GM12801 (cell line): ENCODE measurements at regions not wholly inside any gene's neighbourhood (a gene's known extent, or its start where the extent isn't known, plus 50 kb on each side); places are given as distances from the start of the nearest gene placed in this dataset.

ENCODE experiments used
- CTCF ChIP-seq: IDR thresholded peaks from one replicate; pipeline ENCODE4 v1.5.1; 2011; ENCODE audit warnings: control low read depth; ENCODE audit not compliant: insufficient read length; ENCODE audit errors: extremely low read depth

GRCh38 chr1:87872189-87872588 lies 543.5 kb downstream of the LMO4 start:
- no peak for TF ChIP-seq CTCF

GRCh38 chr1:87872692-87873091 lies 544.0 kb downstream of the LMO4 start:
- TF ChIP-seq CTCF = no peak

- TF ChIP-seq CTCF = no peak
These were observed 550.2 kb downstream of the LMO4 start for GRCh38 chr1:87878873-87879272.

- TF ChIP-seq CTCF = no peak
These were observed 551.5 kb downstream of the LMO4 start for GRCh38 chr1:87880098-87880760.

GRCh38 chr1:87880764-87881163 lies 552.1 kb downstream of the LMO4 start:
- no peak for TF ChIP-seq CTCF

- TF ChIP-seq CTCF = no peak
These were observed 555.2 kb downstream of the LMO4 start for GRCh38 chr1:87883906-87884305.

- no peak for TF ChIP-seq CTCF
These were observed 555.9 kb downstream of the LMO4 start for GRCh38 chr1:87884581-87884980.
